LNCaP clone FGC (cell line): ENCODE measurements at regions not wholly inside any gene's neighbourhood (a gene's known extent, or its start where the extent isn't known, plus 50 kb on each side); places are given as distances from the start of the nearest gene placed in this dataset.
"Not testable (repeated sequence)": the region's sequence is repeated elsewhere in the genome, so short reads cannot be mapped to it uniquely, and the experiment has no call there.

ENCODE experiments used
- DNase-seq: peaks from one replicate; pipeline ENCODE4 v3.0.0-alpha.2; 2011; ENCODE audit warnings: low read depth
- H3K4me3 ChIP-seq: 2 replicates; pipeline ENCODE4 v1.5.1; 2011; ENCODE audit warnings: mild to moderate bottlenecking, low read depth, low read length, control low read depth
- CTCF ChIP-seq: IDR thresholded peaks from 2 replicates; pipeline ENCODE4 v1.5.1; 2012; ENCODE audit warnings: mild to moderate bottlenecking; ENCODE audit not compliant: control insufficient read depth, insufficient read depth; ENCODE audit errors: extremely low read depth

- peak; percentile 40 for TF ChIP-seq CTCF
- DNase-seq = no peak
- H3K4me3 ChIP-seq = no peak overlapping the region
These were observed 87.0 kb downstream of the PLSCR2 start for GRCh38 chr3:146382386-146382785.

- no peak for TF ChIP-seq CTCF
- no peak overlapping the region for H3K4me3 ChIP-seq
- no peak for DNase-seq
These were observed 89.3 kb downstream of the PLSCR2 start for GRCh38 chr3:146380046-146380445.

- TF ChIP-seq CTCF = no peak
- no peak for DNase-seq
- no peak overlapping the region for H3K4me3 ChIP-seq
These were observed 94.1 kb downstream of the PLSCR2 start for GRCh38 chr3:146375219-146375618.

GRCh38 chr3:146374146-146374545 is 95.2 kb downstream of the PLSCR2 start:
- H3K4me3 ChIP-seq = no peak overlapping the region
- DNase-seq = no peak
- TF ChIP-seq CTCF = no peak

- no peak for DNase-seq
- H3K4me3 ChIP-seq = no peak overlapping the region
- TF ChIP-seq CTCF = no peak
These were observed 97.5 kb downstream of the PLSCR2 start for GRCh38 chr3:146371902-146372301.

- no peak overlapping the region for H3K4me3 ChIP-seq
- no peak for TF ChIP-seq CTCF
- no peak for DNase-seq
These were observed 100.4 kb downstream of the PLSCR2 start for GRCh38 chr3:146368882-146369523.

- no peak for DNase-seq
- no peak overlapping the region for H3K4me3 ChIP-seq
- no peak for TF ChIP-seq CTCF
These were observed 108.9 kb upstream of the PLSCR4 start for GRCh38 chr3:146359841-146360240.

- DNase-seq = not testable (repeated sequence)
These were observed 103.5 kb upstream of the PLSCR4 start for GRCh38 chr3:146354421-146354820.

More at GRCh38 chr3:146354421-146354820, 103.5 kb upstream of the PLSCR4 start:
- not testable (repeated sequence) for H3K4me3 ChIP-seq
